Activated CD4-positive, alpha-beta memory T cell treated with anti-CD3 and anti-CD28 coated beads for 36 hours (primary cell): ENCODE measurements at regions not wholly inside any gene's neighbourhood (a gene's known extent, or its start where the extent isn't known, plus 50 kb on each side); places are given as distances from the start of the nearest gene placed in this dataset.

Experiments
- CTCF ChIA-PET: fragments of 350-600 bp; sonication (Branson Sonifier 250); formaldehyde crosslinking; loops from one replicate; lab custom pipeline; 2021; ENCODE audit warnings: antibody characterized with exemption, inconsistent platforms; lab: Charles Lee
- POLR2A ChIA-PET: fragments of 350-600 bp; sonication (Branson Sonifier 250); formaldehyde crosslinking; loops from one replicate; lab custom pipeline; 2021; ENCODE audit warnings: antibody characterized with exemption; lab: Charles Lee
- DNase-seq: peaks from one replicate; pipeline ENCODE4 v3.0.0-alpha.2; 2020
- H3K27ac Mint-ChIP-seq: one replicate; pipeline ENCODE4 v1.8.0; 2021; ENCODE audit warnings: mixed read lengths
- H3K27me3 Mint-ChIP-seq: one replicate; pipeline ENCODE4 v1.8.0; 2021; ENCODE audit warnings: mixed read lengths
- H3K36me3 Mint-ChIP-seq: one replicate; pipeline ENCODE4 v1.8.0; 2021; ENCODE audit warnings: mixed read lengths
- H3K4me1 Mint-ChIP-seq: one replicate; pipeline ENCODE4 v1.8.0; 2021; ENCODE audit warnings: low read depth, mixed read lengths
- H3K4me3 Mint-ChIP-seq: one replicate; pipeline ENCODE4 v1.8.0; 2021; ENCODE audit warnings: mild to moderate bottlenecking, mixed read lengths
- H3K9me3 Mint-ChIP-seq: one replicate; pipeline ENCODE4 v1.8.0; 2021; ENCODE audit warnings: mixed read lengths
- intact Hi-C: fragments of 100-400 bp; cut with micrococcal nuclease; formaldehyde crosslinking; loops from one replicate; pipeline ENCODE4 v1.15.1; 2023

GRCh38 chr12:25827747-25828146, 130.7 kb upstream of the RASSF8 start:
- H3K36me3 Mint-ChIP-seq = no peaks in the 10 kb centered on the region
- no peaks in the 10 kb centered on the region for H3K9me3 Mint-ChIP-seq
- intact Hi-C loops = no loop called here
- POLR2A ChIA-PET = no interaction called here
- H3K27me3 Mint-ChIP-seq = peaks cover 1% of the 10 kb centered on the region
- DNase-seq = no peak
- CTCF ChIA-PET = no interaction called here
- no peaks in the 10 kb centered on the region for H3K4me1 Mint-ChIP-seq
- H3K27ac Mint-ChIP-seq = no peak overlapping the region
- H3K4me3 Mint-ChIP-seq = no peak overlapping the region

GRCh38 chr12:25828188-25828587, 130.3 kb upstream of the RASSF8 start:
- intact Hi-C loops = no loop called here
- H3K4me3 Mint-ChIP-seq = no peak overlapping the region
- POLR2A ChIA-PET = no interaction called here
- H3K9me3 Mint-ChIP-seq = no peaks in the 10 kb centered on the region
- H3K36me3 Mint-ChIP-seq = no peaks in the 10 kb centered on the region
- H3K27ac Mint-ChIP-seq = no peak overlapping the region
- no peak for DNase-seq
- no peaks in the 10 kb centered on the region for H3K4me1 Mint-ChIP-seq
- CTCF ChIA-PET = no interaction called here
- peaks cover 1% of the 10 kb centered on the region for H3K27me3 Mint-ChIP-seq

GRCh38 chr12:25829192-25829591, 129.3 kb upstream of the RASSF8 start:
- POLR2A ChIA-PET = no interaction called here
- intact Hi-C loops = no loop called here
- Mint-ChIP-seq H3K27me3 (peaks cover 1% of the 10 kb centered on the region), H3K4me1 (no peaks in the 10 kb centered on the region), H3K27ac (no peak overlapping the region), H3K4me3 (no peak overlapping the region), H3K36me3 (no peaks in the 10 kb centered on the region), H3K9me3 (no peaks in the 10 kb centered on the region)
- DNase-seq = no peak
- CTCF ChIA-PET = no interaction called here

GRCh38 chr12:25830456-25830855, 128.0 kb upstream of the RASSF8 start:
- intact Hi-C loops = no loop called here
- no peaks in the 10 kb centered on the region for H3K36me3 Mint-ChIP-seq
- ChIA-PET POLR2A (no interaction called here), CTCF (no interaction called here)
- H3K9me3 Mint-ChIP-seq = no peaks in the 10 kb centered on the region
- H3K4me3 Mint-ChIP-seq = no peak overlapping the region
- H3K27ac Mint-ChIP-seq = no peak overlapping the region
- no peaks in the 10 kb centered on the region for H3K27me3 Mint-ChIP-seq
- no peak for DNase-seq
- H3K4me1 Mint-ChIP-seq = no peaks in the 10 kb centered on the region

GRCh38 chr12:25833657-25834056, 124.8 kb upstream of the RASSF8 start:
- intact Hi-C loops = no loop called here

GRCh38 chr12:25835385-25835784, 123.1 kb upstream of the RASSF8 start:
- no peak for DNase-seq
- no peak overlapping the region for H3K4me3 Mint-ChIP-seq
- H3K27ac Mint-ChIP-seq = no peak overlapping the region
- no peaks in the 10 kb centered on the region for H3K4me1 Mint-ChIP-seq
- H3K9me3 Mint-ChIP-seq = no peaks in the 10 kb centered on the region
- H3K36me3 Mint-ChIP-seq = no peaks in the 10 kb centered on the region
- no peaks in the 10 kb centered on the region for H3K27me3 Mint-ChIP-seq
- ChIA-PET POLR2A (no interaction called here), CTCF (no interaction called here)
- intact Hi-C loops = no loop called here

More at GRCh38 chr12:25833657-25834056, 124.8 kb upstream of the RASSF8 start:
- Mint-ChIP-seq H3K27ac (no peak overlapping the region), H3K4me3 (no peak overlapping the region), H3K36me3 (no peaks in the 10 kb centered on the region), H3K9me3 (no peaks in the 10 kb centered on the region), H3K4me1 (no peaks in the 10 kb centered on the region), H3K27me3 (no peaks in the 10 kb centered on the region)
- CTCF ChIA-PET = no interaction called here
- POLR2A ChIA-PET = no interaction called here
- no peak for DNase-seq

GRCh38 chr12:25838007-25838406, 120.5 kb upstream of the RASSF8 start:
- intact Hi-C loops = no loop called here
- ChIA-PET CTCF (no interaction called here), POLR2A (no interaction called here)
- H3K36me3 Mint-ChIP-seq = no peaks in the 10 kb centered on the region
- H3K27me3 Mint-ChIP-seq = no peaks in the 10 kb centered on the region
- no peak overlapping the region for H3K4me3 Mint-ChIP-seq
- no peaks in the 10 kb centered on the region for H3K9me3 Mint-ChIP-seq
- no peak for DNase-seq
- H3K27ac Mint-ChIP-seq = no peak overlapping the region
- H3K4me1 Mint-ChIP-seq = no peaks in the 10 kb centered on the region

GRCh38 chr12:25839470-25839869, 119.0 kb upstream of the RASSF8 start:
- CTCF ChIA-PET = no interaction called here
- H3K27ac Mint-ChIP-seq = no peak overlapping the region
- no peaks in the 10 kb centered on the region for H3K27me3 Mint-ChIP-seq
- POLR2A ChIA-PET = no interaction called here
- DNase-seq = no peak
- H3K4me1 Mint-ChIP-seq = no peaks in the 10 kb centered on the region
- H3K36me3 Mint-ChIP-seq = no peaks in the 10 kb centered on the region
- no peaks in the 10 kb centered on the region for H3K9me3 Mint-ChIP-seq
- intact Hi-C loops = no loop called here
- no peak overlapping the region for H3K4me3 Mint-ChIP-seq

GRCh38 chr12:25840678-25841465, 117.6 kb upstream of the RASSF8 start:
- intact Hi-C loops = no loop called here
- H3K4me1 Mint-ChIP-seq = no peaks in the 10 kb centered on the region
- ChIA-PET CTCF (no interaction called here), POLR2A (no interaction called here)
- no peak for DNase-seq
- H3K27ac Mint-ChIP-seq = no peak overlapping the region
- H3K36me3 Mint-ChIP-seq = no peaks in the 10 kb centered on the region
- H3K4me3 Mint-ChIP-seq = no peak overlapping the region
- H3K27me3 Mint-ChIP-seq = no peaks in the 10 kb centered on the region
- H3K9me3 Mint-ChIP-seq = no peaks in the 10 kb centered on the region

- intact Hi-C loops = no loop called here
- H3K4me3 Mint-ChIP-seq = no peak overlapping the region
- POLR2A ChIA-PET = no interaction called here
- no peak for DNase-seq
- CTCF ChIA-PET = no interaction called here
- H3K9me3 Mint-ChIP-seq = no peaks in the 10 kb centered on the region
- H3K27me3 Mint-ChIP-seq = no peaks in the 10 kb centered on the region
- H3K4me1 Mint-ChIP-seq = no peaks in the 10 kb centered on the region
- no peaks in the 10 kb centered on the region for H3K36me3 Mint-ChIP-seq
- no peak overlapping the region for H3K27ac Mint-ChIP-seq
Measured at GRCh38 chr12:25842254-25842653, 116.2 kb upstream of the RASSF8 start.

GRCh38 chr12:25843976-25844375, 114.5 kb upstream of the RASSF8 start:
- H3K9me3 Mint-ChIP-seq = no peaks in the 10 kb centered on the region
- H3K36me3 Mint-ChIP-seq = no peaks in the 10 kb centered on the region
- no peaks in the 10 kb centered on the region for H3K27me3 Mint-ChIP-seq
- ChIA-PET CTCF (interaction anchor here (1.3 kb wide), 1 partner anchor 20 kb away, joined by 3 read pairs; no protein-coding TSS in a partner anchor), POLR2A (no interaction called here)
- no peaks in the 10 kb centered on the region for H3K4me1 Mint-ChIP-seq
- no peak for DNase-seq
- intact Hi-C loops = no loop called here
- no peak overlapping the region for H3K4me3 Mint-ChIP-seq
- no peak overlapping the region for H3K27ac Mint-ChIP-seq

GRCh38 chr12:25845415-25845814, 113.1 kb upstream of the RASSF8 start:
- Mint-ChIP-seq H3K27me3 (no peaks in the 10 kb centered on the region), H3K36me3 (no peaks in the 10 kb centered on the region), H3K4me1 (no peaks in the 10 kb centered on the region), H3K9me3 (no peaks in the 10 kb centered on the region), H3K4me3 (no peak overlapping the region), H3K27ac (no peak overlapping the region)
- no peak for DNase-seq
- intact Hi-C loops = no loop called here
- ChIA-PET CTCF (no interaction called here), POLR2A (no interaction called here)

GRCh38 chr12:25852792-25853191, 105.7 kb upstream of the RASSF8 start:
- no peak for DNase-seq
- Mint-ChIP-seq H3K36me3 (no peaks in the 10 kb centered on the region), H3K9me3 (no peaks in the 10 kb centered on the region), H3K4me3 (no peak overlapping the region), H3K4me1 (no peaks in the 10 kb centered on the region), H3K27ac (no peak overlapping the region), H3K27me3 (peaks cover 2% of the 10 kb centered on the region)
- ChIA-PET POLR2A (no interaction called here), CTCF (no interaction called here)
- intact Hi-C loops = no loop called here
